ENCODE measurements at regions not wholly inside any gene's neighbourhood (a gene's known extent, or its start where the extent isn't known, plus 50 kb on each side); places are given as distances from the start of the nearest gene placed in this dataset.

DNA sequence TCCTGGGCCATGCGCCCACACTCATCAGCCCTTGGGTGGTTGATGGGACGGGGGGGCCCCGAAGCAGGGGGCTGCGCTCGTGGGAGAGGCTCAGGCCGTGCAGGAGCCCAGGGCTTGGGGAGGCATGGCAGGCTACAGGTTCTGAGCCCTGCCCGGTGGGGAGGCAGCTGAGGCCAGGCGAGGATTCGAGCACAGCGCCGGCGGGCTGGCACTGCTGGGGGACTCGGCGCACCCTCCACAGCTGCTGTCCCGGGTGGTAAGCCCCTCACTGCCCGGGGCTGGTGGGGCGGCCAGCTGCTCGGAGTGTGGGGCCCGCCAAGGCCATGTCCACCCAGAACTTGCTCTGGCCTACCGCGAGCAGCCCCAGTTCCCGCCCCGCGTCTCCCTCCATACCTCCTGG, 295.8 kb upstream of the SEL1L start (continued):
- no peak for TF ChIP-seq ZBTB1 (tag by site-specific recombination; IDR thresholded peaks at IDR 0.05)
- TF ChIP-seq ZNF366 (tag by site-specific recombination; conservative IDR thresholded peaks at IDR 0.05): no peak
- no peak for TF ChIP-seq KLF8 (tag by site-specific recombination; IDR thresholded peaks at IDR 0.05)

DNA sequence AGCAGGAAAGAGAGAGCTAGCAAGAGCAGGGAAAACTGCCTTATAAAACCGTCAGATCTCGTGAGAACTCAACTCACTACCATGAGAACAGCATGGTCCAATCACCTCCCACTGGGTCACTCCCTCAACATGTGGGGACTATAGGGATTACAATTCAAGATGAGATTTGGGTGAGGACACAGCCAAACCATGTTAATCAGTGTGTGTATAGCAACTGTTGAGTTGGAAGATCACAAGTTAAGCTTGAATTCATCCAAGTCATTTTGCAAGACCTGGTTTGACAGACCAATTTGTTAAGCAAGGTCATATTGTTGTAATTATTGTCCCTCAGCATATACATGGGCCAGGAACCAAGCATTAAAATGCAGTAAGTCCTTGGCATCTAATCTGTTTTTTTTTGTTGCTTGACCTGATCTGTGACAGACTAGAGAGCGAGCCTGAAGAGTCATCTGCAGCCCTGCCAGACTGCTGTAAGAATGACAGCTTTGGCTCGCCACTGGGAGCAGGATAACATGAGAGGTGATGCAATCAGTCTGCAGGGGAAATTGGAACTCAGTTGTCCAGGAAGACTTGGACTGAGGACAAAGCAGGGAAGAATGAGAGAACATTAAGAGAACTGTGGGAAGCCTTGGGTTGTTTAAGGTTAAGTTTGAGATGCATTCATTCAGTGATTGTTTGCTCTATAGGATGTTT, 297.6 kb upstream of the SEL1L start:
- Histone ChIP-seq H3K9me3 (ENCODE audit: control insufficient read depth, insufficient read depth, low read depth, low read length) (no peaks in the 10 kb centered on the region), H3K36me3 (ENCODE audit: control insufficient read depth in 2 of 2, insufficient read depth in 1 of 2, low read length in 2 of 2) (no peaks in the 10 kb centered on the region), H3K4me3 (ENCODE audit: low read depth, low read length) (no peak overlapping the region), H3K4me1 (ENCODE audit: control insufficient read depth, insufficient read depth, low read length) (no peaks in the 10 kb centered on the region), H3K27ac (ENCODE audit: extremely low read depth, low read depth, low read length) (no peak overlapping the region)
- POLR2A ChIA-PET: no interaction called here
- CTCF ChIA-PET: no interaction called here
- TF ChIP-seq ZNF19 (tag by site-specific recombination; IDR thresholded peaks at IDR 0.05; ENCODE audit: low read depth) (no peak), ZBTB48 (tag by site-specific recombination; IDR thresholded peaks at IDR 0.05) (no peak), ZNF140 (tag by site-specific recombination; IDR thresholded peaks at IDR 0.05) (no peak), ZBTB1 (tag by site-specific recombination; IDR thresholded peaks at IDR 0.05) (no peak), ZNF23 (tag by site-specific recombination; IDR thresholded peaks at IDR 0.05; ENCODE audit: borderline replicate concordance) (no peak), ZNF677 (tag by site-specific recombination; IDR thresholded peaks at IDR 0.05) (no peak), ZEB2 (tag by site-specific recombination; IDR thresholded peaks at IDR 0.05) (no peak), ZNF596 (tag by site-specific recombination; IDR thresholded peaks at IDR 0.05) (no peak), ZNF16 (tag by site-specific recombination; IDR thresholded peaks at IDR 0.05; ENCODE audit: low read depth) (no peak), ZNF654 (tag by site-specific recombination; IDR thresholded peaks at IDR 0.05; ENCODE audit: low read depth) (no peak)
- TF ChIP-seq, protein P1, sequence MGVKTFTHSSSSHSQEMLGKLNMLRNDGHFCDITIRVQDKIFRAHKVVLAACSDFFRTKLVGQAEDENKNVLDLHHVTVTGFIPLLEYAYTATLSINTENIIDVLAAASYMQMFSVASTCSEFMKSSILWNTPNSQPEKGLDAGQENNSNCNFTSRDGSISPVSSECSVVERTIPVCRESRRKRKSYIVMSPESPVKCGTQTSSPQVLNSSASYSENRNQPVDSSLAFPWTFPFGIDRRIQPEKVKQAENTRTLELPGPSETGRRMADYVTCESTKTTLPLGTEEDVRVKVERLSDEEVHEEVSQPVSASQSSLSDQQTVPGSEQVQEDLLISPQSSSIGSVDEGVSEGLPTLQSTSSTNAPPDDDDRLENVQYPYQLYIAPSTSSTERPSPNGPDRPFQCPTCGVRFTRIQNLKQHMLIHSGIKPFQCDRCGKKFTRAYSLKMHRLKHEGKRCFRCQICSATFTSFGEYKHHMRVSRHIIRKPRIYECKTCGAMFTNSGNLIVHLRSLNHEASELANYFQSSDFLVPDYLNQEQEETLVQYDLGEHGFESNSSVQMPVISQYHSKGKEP (tag by site-specific recombination; IDR thresholded peaks at IDR 0.05): no peak
- TF ChIP-seq, protein P2, sequence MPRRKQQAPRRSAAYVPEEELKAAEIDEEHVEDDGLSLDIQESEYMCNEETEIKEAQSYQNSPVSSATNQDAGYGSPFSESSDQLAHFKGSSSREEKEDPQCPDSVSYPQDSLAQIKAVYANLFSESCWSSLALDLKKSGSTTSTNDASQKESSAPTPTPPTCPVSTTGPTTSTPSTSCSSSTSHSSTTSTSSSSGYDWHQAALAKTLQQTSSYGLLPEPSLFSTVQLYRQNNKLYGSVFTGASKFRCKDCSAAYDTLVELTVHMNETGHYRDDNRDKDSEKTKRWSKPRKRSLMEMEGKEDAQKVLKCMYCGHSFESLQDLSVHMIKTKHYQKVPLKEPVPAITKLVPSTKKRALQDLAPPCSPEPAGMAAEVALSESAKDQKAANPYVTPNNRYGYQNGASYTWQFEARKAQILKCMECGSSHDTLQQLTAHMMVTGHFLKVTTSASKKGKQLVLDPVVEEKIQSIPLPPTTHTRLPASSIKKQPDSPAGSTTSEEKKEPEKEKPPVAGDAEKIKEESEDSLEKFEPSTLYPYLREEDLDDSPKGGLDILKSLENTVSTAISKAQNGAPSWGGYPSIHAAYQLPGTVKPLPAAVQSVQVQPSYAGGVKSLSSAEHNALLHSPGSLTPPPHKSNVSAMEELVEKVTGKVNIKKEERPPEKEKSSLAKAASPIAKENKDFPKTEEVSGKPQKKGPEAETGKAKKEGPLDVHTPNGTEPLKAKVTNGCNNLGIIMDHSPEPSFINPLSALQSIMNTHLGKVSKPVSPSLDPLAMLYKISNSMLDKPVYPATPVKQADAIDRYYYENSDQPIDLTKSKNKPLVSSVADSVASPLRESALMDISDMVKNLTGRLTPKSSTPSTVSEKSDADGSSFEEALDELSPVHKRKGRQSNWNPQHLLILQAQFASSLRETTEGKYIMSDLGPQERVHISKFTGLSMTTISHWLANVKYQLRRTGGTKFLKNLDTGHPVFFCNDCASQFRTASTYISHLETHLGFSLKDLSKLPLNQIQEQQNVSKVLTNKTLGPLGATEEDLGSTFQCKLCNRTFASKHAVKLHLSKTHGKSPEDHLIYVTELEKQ (tag by site-specific recombination; IDR thresholded peaks at IDR 0.05; ENCODE audit: borderline replicate concordance): no peak
- TF ChIP-seq, protein P3, sequence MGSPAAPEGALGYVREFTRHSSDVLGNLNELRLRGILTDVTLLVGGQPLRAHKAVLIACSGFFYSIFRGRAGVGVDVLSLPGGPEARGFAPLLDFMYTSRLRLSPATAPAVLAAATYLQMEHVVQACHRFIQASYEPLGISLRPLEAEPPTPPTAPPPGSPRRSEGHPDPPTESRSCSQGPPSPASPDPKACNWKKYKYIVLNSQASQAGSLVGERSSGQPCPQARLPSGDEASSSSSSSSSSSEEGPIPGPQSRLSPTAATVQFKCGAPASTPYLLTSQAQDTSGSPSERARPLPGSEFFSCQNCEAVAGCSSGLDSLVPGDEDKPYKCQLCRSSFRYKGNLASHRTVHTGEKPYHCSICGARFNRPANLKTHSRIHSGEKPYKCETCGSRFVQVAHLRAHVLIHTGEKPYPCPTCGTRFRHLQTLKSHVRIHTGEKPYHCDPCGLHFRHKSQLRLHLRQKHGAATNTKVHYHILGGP (tag by site-specific recombination; IDR thresholded peaks at IDR 0.05): no peak
- TF ChIP-seq, protein P4, sequence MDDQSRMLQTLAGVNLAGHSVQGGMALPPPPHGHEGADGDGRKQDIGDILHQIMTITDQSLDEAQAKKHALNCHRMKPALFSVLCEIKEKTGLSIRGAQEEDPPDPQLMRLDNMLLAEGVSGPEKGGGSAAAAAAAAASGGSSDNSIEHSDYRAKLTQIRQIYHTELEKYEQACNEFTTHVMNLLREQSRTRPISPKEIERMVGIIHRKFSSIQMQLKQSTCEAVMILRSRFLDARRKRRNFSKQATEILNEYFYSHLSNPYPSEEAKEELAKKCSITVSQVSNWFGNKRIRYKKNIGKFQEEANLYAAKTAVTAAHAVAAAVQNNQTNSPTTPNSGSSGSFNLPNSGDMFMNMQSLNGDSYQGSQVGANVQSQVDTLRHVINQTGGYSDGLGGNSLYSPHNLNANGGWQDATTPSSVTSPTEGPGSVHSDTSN (CRISPR knock-in tag; IDR thresholded peaks at IDR 0.05): no peak
